HG03520 (cell line): ENCODE measurements at regions not wholly inside any gene's neighbourhood (a gene's known extent, or its start where the extent isn't known, plus 50 kb on each side); places are given as distances from the start of the nearest gene placed in this dataset.

Experiments used
- ATAC-seq: cut with Tn5 transposase; IDR thresholded peaks from one replicate; pipeline ENCODE4 v1.9.1; 2021; ENCODE audit warnings: mild to moderate bottlenecking, moderate library complexity; ENCODE audit not compliant: unreplicated experiment

DNA sequence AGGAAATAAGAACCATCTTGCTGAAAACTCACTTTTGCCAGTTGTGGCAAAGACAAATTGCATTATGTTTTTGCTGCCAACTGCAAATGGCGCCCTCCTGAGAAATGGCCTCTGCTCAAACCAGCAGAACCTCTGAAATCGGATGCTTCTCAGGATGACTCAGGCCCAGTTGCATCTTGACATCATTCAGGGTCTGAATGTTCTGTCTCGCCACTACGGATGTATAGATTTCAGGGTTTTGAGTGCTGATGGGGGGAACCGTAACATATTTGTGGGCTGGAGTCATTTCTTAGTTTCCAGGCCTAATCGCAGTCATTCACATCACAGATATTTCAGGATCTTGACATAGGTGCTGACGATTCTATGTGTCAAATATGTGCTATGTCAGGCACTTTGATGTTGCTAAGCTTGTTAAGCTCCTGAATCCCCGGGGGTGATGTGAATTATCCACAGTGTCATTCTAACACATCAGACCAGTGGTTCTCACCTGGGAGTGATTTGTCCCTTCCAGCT lies 207.1 kb downstream of the NFATC2 start:
- ATAC-seq = no peak

DNA sequence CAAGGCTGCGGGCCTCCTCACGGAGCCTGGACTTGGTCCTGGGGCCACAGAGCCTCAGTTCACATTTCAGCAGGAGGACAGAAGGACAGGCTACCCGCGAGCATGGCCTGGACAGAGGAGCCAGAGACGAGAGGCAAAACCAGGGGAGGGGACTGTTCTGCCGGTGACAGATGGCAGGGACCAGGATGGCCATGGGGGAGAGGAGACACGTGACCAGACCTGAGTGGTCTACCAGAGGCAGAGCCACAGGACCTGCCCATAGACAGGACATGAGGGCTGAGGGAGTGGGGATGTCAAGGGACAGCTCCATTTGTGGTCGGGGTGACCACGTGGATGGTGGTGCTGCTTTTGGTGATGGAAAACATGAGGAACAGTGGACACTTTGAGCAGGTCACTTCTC lies 207.9 kb downstream of the NFATC2 start:
- no peak for ATAC-seq

DNA sequence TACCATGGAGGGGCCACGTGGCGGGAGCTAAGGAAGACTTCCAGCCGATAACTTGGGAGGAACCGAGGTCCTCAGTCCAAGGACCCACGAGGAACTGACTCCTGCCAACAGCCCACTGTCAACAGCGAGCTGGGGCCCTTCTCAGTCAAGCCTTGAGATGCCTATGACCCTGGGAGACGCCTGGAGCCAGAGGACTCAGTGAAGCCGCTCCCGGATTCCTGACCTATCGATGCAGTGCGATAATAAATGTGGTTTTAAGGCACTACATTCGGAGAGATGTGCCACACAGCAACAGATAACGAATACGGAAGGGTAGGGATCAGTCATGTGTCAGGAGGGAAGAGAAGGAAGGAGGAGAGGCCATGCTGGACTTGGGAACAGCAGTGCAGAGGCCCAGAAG lies 208.5 kb downstream of the NFATC2 start:
- no peak for ATAC-seq

DNA sequence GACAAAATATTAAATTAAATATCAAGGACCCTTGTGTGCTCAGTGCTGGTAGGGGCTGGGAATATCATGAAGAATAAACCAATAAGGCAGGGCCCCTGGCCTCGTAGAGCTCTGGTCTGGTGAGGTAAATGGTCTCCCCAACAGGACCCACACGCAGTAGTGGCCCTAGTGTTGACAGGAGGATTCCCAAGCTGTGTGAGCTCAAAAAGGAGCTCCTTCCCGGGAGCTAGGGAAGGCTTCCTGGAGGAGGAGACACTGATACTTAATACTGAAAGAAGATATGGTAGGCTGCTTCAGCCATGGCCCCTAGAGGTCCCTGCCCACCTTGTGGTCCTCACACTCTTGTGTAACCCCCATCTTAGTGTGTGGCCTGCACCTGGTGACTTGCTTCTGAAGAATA lies 209.1 kb downstream of the NFATC2 start:
- ATAC-seq = no peak

DNA sequence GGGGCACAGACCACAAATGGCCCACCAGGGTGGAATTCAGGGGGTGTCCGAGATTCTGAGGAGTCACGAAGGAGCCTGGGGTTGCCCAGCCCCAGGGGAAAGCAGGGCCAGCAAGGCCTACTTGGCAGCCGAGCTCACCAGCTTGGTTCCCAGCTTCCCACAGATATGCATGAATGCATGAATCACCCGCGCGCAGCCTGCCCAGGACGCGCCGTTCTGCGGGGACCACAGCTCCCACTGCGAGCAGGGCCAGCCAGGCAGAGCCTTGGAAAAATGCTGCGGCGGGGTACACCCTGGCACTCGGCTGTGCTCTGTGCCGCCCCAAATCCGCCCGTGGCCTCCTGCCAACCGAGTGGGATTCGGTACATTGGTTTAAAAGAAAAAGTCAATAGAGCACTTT lies 211.0 kb downstream of the NFATC2 start:
- no peak for ATAC-seq

DNA sequence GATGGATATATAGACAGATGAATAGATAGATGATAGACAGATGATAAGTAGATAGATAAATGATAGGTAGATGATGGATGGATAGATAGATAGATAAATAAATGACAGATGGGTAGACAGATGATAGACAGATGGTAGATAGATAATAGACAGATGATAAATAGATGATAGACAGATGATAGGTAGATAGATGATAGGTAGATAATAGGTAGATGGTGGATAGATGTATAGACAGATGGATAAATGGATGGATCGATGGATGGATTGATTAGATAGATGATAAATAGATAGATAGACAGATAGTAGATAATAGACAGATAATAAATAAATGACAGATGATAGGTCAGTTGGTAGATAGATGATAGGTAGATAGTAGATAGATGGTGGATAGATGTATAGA lies 212.7 kb downstream of the NFATC2 start:
- no peak for ATAC-seq

DNA sequence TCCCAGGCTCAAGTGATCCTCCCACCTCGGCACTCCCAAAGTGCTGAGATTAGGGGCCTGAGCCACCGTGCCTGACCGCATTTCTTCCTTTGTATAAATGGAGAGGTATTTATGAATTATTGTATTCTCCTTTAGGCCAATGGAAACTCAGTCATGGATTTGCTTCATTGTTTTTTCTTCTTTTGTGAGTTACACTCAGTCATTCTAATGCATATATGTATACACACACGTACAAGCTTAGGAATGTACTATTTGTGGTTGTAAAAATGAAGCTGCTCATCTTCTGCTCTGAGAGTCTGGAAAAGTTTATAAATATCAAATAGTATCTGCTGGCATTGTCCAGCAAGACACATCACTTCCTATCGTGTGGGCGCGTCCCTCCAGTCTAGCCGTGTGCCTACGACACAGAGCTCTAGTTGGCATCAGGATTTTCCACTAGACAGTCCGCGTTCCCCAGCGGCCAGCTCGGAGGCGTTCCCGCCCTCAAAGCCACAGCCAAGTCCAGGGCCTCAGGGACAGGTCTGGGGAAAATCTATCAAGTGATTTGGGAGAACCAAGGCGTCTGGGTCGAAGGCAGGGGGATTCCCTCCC lies 215.2 kb downstream of the NFATC2 start:
- no peak for ATAC-seq

DNA sequence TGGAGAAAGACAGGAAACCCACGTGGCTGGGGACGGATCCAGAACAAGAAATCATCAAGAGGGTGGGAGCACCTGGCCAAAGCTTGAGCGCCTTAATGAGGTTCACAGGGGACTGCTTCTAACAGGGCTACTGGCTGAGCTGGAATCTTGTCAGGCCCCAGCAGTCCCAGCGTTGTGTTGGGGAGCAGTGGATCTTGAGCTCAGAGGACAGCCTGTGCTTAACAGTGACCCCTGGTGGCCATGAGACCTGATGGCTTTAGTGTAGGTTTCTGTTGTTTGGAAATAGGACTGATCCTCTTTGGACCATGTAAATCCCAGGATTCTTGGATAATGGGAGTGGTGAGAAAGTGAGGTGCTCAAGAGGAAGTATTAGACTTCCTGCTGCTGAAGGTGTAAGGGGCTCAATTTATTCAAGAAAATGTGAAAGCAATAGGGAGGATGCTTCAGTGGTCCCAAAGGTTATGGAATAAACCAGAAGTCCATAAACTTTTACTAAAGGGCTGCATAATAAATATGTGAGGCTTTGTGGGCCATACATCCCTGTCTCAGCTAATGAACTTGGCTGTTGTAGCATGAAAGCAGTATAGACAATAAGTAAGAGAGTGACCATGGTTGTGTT lies 216.2 kb downstream of the NFATC2 start:
- no peak for ATAC-seq

DNA sequence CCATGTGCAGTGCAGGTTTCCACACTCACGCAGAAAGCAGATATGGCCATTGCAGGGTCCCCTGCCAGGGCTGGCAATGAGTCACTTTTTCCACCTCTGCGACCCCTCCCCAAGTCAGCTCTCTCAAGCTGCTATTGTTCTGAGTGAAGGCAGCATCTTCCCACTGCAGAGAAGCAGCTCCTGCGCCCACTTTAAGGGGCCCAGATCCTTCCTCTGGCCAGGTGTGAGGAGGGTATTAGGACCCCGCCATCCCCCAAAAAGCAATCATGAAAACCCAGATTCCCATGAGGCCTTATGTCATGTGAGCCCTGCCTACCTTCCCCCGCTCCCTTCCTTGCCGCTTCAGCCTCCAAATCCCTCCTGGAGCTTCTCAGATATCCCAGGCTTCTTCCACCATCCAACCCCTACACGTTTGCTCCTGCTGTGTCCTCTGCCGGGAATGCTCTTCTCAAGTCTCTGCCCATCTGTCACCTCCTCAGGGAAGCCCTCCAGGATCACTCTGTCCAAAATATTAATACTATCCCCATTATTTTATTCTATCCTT lies 220.3 kb downstream of the NFATC2 start:
- no peak for ATAC-seq

DNA sequence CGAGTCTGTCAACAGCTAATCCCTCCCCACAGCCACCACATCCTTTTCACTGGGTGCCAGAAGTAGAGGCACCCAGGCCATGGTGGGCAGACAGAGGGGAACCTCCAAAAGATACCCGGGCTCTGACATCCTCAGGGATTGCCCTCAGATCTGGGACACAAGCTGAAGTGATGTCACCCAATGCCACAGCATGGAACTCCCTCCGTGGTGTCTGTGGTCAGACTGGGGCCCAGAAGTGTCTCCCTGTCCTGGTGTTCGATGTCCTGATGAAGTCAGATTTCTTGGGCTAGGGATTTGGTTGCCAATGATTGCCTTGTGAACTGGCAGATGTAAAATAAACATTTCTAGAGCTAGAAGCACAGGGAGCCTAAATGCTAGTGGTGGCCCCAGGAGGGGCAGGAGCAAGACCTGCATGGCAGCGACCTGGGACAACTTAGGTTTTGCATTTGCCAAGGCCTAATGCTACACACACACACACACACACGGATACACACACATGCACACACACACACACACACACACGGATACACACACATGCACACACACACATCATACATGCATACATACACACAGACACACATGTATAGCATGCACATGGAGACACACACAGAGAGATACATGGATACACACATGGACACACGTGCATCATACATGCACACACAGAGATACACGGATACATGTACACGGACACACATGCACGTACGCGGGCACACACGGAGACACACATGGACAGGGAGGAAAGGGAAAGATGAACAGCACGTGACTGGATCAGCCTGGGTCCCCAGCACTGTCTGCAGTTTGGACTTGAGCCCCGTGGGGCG lies 221.0 kb downstream of the NFATC2 start:
- no peak for ATAC-seq

DNA sequence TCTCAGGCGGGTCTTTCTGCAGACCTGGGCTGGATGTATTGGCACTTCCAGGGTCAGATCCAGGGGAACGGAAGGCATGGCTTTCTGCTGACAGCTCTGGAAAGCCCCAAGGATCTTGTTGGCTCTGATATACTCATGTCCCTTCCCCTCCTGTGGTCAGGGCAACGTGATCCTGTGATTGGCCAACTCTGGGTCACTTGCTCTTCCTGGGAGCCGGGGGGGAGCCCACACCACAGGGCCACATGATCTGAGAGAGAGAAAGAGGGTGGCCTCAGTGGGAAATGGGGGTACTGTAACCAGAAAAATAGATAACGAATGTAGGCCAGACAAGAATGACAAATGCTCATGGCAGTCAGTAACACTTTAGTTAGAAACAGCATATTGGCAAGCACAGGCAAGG lies 223.0 kb downstream of the NFATC2 start:
- ATAC-seq = no peak

DNA sequence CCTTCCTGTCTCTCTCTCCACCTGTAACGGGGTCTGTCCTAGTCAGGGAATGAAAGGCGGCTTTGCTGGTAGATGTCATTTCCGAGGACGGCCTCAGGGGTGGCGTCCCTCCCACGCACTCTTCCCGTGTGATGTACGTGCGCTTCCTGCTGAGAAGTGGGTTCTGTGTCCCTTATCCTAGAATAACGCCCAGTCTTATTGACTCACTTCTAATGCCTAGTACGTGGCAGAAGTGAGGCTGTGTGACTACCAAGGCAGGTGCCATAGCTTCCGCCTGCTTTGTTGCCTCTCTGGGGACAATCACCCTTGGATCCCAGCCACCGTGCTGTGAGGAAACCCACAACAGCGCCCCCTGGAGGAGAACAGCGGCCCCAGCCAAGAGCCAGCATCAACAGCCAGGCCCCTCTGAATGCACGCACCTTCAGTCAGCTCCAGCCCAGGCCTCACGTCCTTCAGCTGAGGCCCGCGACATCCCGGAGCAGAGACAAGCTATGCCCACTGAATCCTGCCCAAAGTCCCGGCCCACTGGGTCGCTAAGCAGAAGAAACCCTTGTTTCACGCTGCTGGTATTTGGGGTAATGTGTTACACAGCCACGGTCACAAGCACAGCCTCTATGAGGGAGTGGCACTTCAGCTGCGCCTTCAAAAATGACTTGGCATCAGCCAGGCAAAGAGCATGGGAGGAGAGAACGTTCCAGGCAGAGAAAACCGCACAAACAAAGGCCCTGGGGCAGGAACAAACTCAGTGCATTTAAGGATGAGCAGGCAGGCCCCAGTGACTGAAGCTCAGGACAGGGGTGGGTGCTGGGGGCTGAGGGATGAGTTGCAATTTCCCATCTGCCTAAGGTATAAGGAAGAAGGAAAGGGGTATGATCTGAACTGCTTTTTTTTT lies 224.2 kb downstream of the NFATC2 start:
- ATAC-seq = no peak

DNA sequence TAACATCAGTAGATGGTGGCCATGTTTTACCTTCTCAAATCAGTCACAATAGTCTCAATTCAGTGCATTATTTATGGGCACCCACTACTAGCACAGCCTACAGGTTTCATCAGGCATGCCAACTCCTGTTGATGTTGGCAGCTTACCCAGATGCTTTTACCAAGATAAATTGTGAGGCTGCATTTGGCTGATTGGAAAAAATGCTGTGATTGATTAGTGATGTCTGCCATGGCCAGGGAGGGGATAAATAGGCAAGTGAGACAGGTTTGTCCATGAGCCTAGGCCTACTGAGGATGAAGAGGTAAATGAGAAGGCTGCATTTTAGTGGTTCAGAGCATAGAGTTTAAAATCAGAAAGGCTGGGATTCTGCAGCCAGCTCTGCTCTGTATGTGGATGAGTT lies 227.1 kb downstream of the NFATC2 start:
- no peak for ATAC-seq

DNA sequence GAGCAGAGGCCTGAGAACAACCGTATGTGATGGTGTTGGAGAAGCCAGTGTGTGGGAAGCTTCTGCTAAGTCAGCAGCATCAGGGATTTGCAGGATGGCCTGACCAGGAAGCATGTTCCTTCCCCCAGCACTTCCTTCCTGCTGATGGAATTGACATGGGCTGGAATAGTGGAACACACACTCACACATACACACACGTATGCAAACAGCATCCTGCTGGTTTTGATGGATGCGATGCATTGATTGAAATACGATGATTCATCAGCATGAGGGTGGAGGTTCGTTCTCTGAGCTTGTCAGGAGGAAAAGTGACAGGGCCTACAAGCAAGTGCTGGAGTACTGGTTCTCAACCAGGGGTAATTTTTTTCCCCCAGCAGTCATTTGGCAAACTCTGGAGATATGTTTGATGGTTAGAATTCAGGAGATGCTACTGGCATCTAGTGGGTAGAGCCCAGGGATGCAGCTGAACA lies 229.1 kb downstream of the NFATC2 start:
- no peak for ATAC-seq

DNA sequence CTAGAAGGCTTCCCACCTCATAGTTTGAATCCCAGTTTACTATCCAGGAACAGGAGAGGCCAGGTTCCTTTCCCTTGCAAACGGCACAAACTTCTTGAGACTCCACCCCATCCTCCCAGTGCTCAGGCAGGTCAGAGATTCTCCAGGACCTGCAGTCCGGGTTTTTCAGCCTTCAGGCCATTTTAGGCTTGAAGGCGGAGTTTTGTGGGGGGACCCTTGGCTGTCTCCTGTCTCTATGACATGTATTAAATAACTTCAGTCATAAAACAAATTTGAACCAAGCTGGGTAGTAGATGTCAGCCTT lies 230.1 kb downstream of the NFATC2 start:
- no peak for ATAC-seq

DNA sequence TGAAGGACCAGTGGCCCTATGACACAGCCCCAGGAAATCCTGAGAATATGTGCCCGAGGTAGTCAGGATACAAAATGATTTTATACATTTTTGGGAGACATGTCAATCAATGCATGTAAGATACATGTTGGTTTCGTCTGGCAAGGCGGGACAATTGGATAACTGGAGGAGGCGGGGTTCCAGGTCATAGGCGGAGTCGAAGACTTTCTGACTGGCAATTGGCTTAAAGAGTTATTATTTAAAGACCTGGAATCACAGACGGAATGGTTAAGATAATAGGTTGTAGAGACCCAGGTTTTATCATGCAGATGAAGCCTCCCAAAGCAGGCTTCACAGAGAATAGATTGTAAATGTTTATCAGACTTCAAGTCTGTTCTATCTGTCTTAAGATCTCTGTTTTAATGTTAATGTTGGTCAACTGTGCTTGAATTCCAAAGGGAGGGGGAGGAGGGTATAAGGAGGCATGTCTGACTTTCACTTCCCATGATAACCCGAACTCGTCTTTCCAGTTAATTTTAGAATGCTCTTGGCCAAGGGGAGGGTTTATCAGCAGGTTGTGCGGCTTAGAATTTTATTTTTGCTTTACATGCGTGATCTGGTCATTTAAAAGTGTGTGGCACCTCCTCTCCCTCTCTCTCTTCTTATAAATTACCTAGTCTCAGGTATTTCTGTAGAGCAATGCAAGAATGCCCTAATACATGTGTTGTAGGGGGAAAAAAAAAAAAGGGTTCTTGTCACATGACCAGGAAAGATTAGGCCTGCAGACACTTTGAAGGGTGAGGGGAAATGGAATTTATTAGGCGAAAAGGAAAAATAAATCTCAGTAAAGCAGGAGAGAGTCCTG lies 230.7 kb downstream of the NFATC2 start:
- ATAC-seq = no peak

DNA sequence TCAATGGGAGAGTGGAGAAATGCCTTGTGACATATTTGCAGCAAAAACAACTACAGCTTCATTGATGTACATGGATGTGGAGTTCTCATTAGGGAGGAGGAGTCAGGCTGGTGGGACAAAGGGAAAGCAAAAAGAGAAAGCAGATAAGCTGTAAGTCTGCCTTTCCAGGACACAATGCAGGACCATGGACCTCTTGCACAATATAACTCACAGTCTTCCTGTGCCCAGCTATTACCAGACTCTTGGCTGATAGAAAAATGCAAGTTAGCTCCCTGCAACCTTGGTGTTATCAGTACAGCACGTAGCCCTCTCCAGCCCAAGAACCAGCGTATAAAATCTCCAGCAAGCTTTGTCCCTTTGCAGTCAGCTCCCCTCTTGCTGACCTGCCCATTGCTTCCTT lies 232.3 kb downstream of the NFATC2 start:
- ATAC-seq = no peak

DNA sequence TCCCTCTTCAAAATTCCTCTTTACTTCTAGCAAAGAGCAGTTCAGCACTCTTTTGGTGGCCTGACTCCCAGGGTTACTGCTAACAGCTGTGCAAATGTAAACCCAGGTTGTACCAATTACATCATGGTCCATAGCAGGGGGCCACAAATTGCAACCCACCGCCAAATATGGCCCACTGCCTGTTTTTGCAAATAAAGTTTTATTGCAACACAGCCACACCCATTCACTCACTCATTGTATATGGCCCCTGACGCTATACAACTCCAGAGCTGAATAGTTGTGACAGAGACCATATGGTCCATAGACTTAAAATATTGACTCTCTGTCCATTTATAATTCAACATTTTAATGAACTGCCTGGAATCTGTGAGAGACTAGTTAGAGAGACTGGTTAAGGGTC lies 233.4 kb downstream of the NFATC2 start:
- no peak for ATAC-seq

DNA sequence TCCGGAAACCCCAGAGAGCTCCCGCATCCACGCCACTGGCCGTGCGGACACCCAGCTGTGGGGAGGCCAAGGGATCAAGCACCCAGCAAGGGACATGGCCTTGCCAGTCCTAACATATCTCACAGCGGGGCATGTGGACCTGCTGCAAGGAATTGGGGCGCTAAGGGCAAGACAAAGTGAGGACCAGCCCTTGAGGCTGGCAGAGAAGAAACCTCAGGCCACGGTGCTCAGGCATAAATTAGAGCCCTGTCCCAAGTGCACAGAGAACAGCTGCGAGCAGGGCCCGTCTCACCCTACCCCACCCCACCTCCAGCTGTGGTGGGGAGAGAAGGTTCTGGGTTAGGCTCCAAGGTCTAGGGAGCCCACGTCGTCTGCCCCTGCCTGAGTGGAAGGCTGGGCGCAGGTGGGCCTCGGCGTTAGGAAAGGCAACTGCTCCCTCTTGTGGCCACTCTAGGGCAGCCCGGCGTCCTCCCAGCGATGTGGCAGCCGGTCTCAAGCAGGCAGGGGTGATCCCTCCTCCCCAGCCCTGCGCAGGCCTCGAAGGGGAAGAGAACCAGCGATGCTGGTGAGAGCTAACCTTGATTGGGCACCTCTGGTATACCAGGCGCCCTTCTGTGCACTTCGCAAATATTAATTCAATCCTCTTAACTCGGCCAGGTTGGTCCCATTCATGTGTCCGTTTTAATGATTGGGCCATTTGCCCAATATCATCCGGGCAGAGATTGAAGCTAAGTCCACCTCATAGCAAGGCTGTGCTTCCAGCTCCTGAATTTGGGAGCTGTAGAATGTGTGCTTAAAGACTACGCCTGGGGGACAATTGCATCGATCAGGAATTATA lies 235.8 kb downstream of the NFATC2 start:
- ATAC-seq = peak; percentile 60
